K562 (cell line): ENCODE measurements at regions not wholly inside any gene's neighbourhood (a gene's known extent, or its start where the extent isn't known, plus 50 kb on each side); places are given as distances from the start of the nearest gene placed in this dataset.

ENCODE experiments used
- ATAC-seq: fragments of 200-7000 bp; cut with Tn5 transposase; 3 replicates; pipeline ENCODE4 v1.9.1; 2020; ENCODE audit warnings: moderate library complexity
- BruUV-seq: library from RNA; stranded (reverse); fragments of 400-500 nt; replicated peaks from 2 replicates; lab custom pipeline; 2021; lab: Mats Ljungman, UMichigan
- CTCF ChIA-PET: fragments of 300-600 bp; formaldehyde crosslinking; extraction: SDS; loops from one replicate; lab custom pipeline; 2021; ENCODE audit warnings: low intra/inter-chr PET ratio; lab: Yijun Ruan, JAX
- POLR2A ChIA-PET: fragments of 300-600, 350-650 bp; sonication (Branson Sonifier 250); formaldehyde crosslinking; extraction: SDS; loops from one replicate; lab custom pipeline; 2021; ENCODE audit warnings: antibody characterized with exemption, inconsistent platforms; lab: Yijun Ruan, JAX
- DNase-seq, 4 experiments: peaks; one replicate each; pipeline versions ENCODE4 v3.0.0 to v3.0.0-alpha.2; 2011 to 2018; ENCODE audit warnings: low spot score in 3 of 4, mixed read lengths in 3 of 4; ENCODE audit errors: extremely low read depth in 1 of 4
- FAIRE-seq: peaks from 2 replicates; lab custom pipeline; 2011; peaks lifted over from hg19 to GRCh38; lab: Jason Lieb, UNC
- H2AFZ ChIP-seq: 2 replicates; pipeline ENCODE4 v1.6.0; 2011; ENCODE audit warnings: low read depth, low read length, control low read depth, inconsistent platforms
- H3K27ac ChIP-seq: fragments of 200-600 bp; 3 replicates; pipeline ENCODE4 v1.8.0; 2011; ENCODE audit warnings: low read depth, mild to moderate bottlenecking, control low read depth, inconsistent platforms, low read length, moderate library complexity, mixed read lengths; ENCODE audit errors: extremely low read depth
- H3K27me3 ChIP-seq, 2 experiments: fragments of 300-600 bp in 1 of 2; 2 replicates in 1 of 2; 3 replicates in 1 of 2; pipeline versions ENCODE4 v1.6.0 to v1.8.0; 2011; ENCODE audit warnings: inconsistent platforms in 2 of 2, low read length in 2 of 2, mild to moderate bottlenecking in 1 of 2, mixed read lengths in 1 of 2, moderate library complexity in 1 of 2; ENCODE audit not compliant: control insufficient read depth in 2 of 2, insufficient read depth in 2 of 2
- H3K36me3 ChIP-seq: fragments of 300-600 bp; 3 replicates; pipeline ENCODE4 v1.8.0; 2011; ENCODE audit warnings: mild to moderate bottlenecking, low read length, inconsistent platforms; ENCODE audit not compliant: control insufficient read depth, insufficient read depth
- H3K4me1 ChIP-seq, 2 experiments: fragments of 200-600 bp in 1 of 2; replicated peaks in 1 of 2; 2 replicates in 1 of 2; 3 replicates in 1 of 2; pipeline versions ENCODE4 v1.5.1 to v1.8.0; 2011; ENCODE audit warnings: inconsistent platforms in 2 of 2, low read length in 2 of 2, mild to moderate bottlenecking in 1 of 2, mixed read lengths in 1 of 2, moderate library complexity in 1 of 2; ENCODE audit not compliant: control insufficient read depth in 2 of 2, insufficient read depth in 2 of 2
- H3K4me2 ChIP-seq: 2 replicates; pipeline ENCODE4 v1.6.1; 2011; ENCODE audit warnings: low read length, control low read depth, inconsistent platforms, mixed read lengths; ENCODE audit not compliant: insufficient read depth
- H3K4me3 ChIP-seq: fragments of 200-600 bp; sonication (generic), shearing (Covaris generic); 2 replicates; pipeline ENCODE4 v1.5.1; 2016; ENCODE audit warnings: control low read depth, inconsistent platforms
- H3K79me2 ChIP-seq: fragments of 200-600 bp; 3 replicates; pipeline ENCODE4 v1.8.0; 2011; ENCODE audit warnings: low read length, inconsistent platforms; ENCODE audit not compliant: control insufficient read depth, insufficient read depth
- H3K9ac ChIP-seq, 2 experiments: 2 replicates each; pipeline versions ENCODE4 v1.6.0 to v1.6.1; 2011; ENCODE audit warnings: low read depth in 2 of 2, low read length in 2 of 2, control low read depth in 1 of 2, inconsistent platforms in 1 of 2, mild to moderate bottlenecking in 1 of 2, mixed read lengths in 1 of 2; ENCODE audit not compliant: insufficient read depth in 1 of 2
- H3K9me1 ChIP-seq: one replicate; pipeline ENCODE4 v1.6.0; 2011; ENCODE audit warnings: inconsistent platforms, mild to moderate bottlenecking, low read length, moderate library complexity; ENCODE audit not compliant: control insufficient read depth, insufficient read depth
- H3K9me3 ChIP-seq: replicated peaks from 2 replicates; pipeline ENCODE4 v1.5.1; 2011; ENCODE audit warnings: low read depth, low read length, inconsistent platforms; ENCODE audit not compliant: control insufficient read depth, insufficient read depth
- H4K20me1 ChIP-seq: replicated peaks from 2 replicates; pipeline ENCODE4 v1.6.1; 2011; ENCODE audit warnings: low read length, inconsistent platforms, mixed read lengths; ENCODE audit not compliant: control insufficient read depth, insufficient read depth
- CUX1 ChIP-seq: fragments of 200-800 bp; sonication (Bioruptor generic); IDR thresholded peaks from 2 replicates; pipeline ENCODE4 v1.6.1; 2016; ENCODE audit warnings: missing genetic modification characterization, missing compliant biosample characterization
- ETS2 ChIP-seq: IDR thresholded peaks from 2 replicates; pipeline ENCODE4 v1.6.1; 2016; ENCODE audit warnings: borderline replicate concordance, missing genetic modification characterization, mild to moderate bottlenecking, moderate library complexity, missing compliant biosample characterization; ENCODE audit not compliant: poor library complexity, severe bottlenecking
- HNRNPL ChIP-seq: fragments of 200-400 bp; formaldehyde crosslinking; IDR thresholded peaks from 2 replicates; pipeline ENCODE4 v1.6.1; 2017; ENCODE audit warnings: low read depth, mild to moderate bottlenecking, low read length
- PHB ChIP-seq: fragments of 250-450 bp; sonication (Bioruptor Pico); IDR thresholded peaks from 2 replicates; pipeline ENCODE4 v1.5.0; 2021
- RERE ChIP-seq: sonication (generic); formaldehyde crosslinking; IDR thresholded peaks from 2 replicates; pipeline ENCODE4 v1.8.0; 2023; ENCODE audit warnings: missing genetic modification reagents, mild to moderate bottlenecking, borderline replicate concordance
- STAG1 ChIP-seq: sonication (generic); formaldehyde crosslinking; IDR thresholded peaks from 2 replicates; pipeline ENCODE4 v1.5.0; 2020; ENCODE audit warnings: missing genetic modification reagents, borderline replicate concordance
- ZFPM2 ChIP-seq: fragments of 250-450 bp; sonication (Bioruptor Pico); IDR thresholded peaks from 2 replicates; pipeline ENCODE4 v1.5.1; 2022; ENCODE audit warnings: mild to moderate bottlenecking
- ZNF239 ChIP-seq: fragments of 250-450 bp; sonication (Bioruptor Pico); IDR thresholded peaks from 2 replicates; pipeline ENCODE4 v1.4.0; 2020; ENCODE audit warnings: mild to moderate bottlenecking
- ZNF695 ChIP-seq: fragments of 450-650 bp; formaldehyde crosslinking; IDR thresholded peaks from 2 replicates; pipeline ENCODE4 v1.4.0; 2020; ENCODE audit warnings: mild to moderate bottlenecking, moderate library complexity
- WGBS: fragments of 100-300 bp; shearing (Covaris generic); methylation state at CpG from one replicate; pipeline ENCODE4 v1.1.6; 2016; ENCODE audit warnings: low coverage, mixed read lengths; ENCODE audit not compliant: insufficient coverage; ENCODE audit errors: missing lambda C conversion rate; 5-methylcytosine and 5-hydroxymethylcytosine counted together
- in situ Hi-C: fragments of 300-500 bp; cut with MboI; formaldehyde crosslinking; loops from 4 replicates; pipeline ENCODE4 v1.15.0; 2018; ENCODE audit warnings: inconsistent platforms, mixed read lengths
- intact Hi-C: fragments of 100-400 bp; cut with micrococcal nuclease; formaldehyde crosslinking; loops from 2 replicates; pipeline ENCODE4 v1.14.2; 2022

DNA sequence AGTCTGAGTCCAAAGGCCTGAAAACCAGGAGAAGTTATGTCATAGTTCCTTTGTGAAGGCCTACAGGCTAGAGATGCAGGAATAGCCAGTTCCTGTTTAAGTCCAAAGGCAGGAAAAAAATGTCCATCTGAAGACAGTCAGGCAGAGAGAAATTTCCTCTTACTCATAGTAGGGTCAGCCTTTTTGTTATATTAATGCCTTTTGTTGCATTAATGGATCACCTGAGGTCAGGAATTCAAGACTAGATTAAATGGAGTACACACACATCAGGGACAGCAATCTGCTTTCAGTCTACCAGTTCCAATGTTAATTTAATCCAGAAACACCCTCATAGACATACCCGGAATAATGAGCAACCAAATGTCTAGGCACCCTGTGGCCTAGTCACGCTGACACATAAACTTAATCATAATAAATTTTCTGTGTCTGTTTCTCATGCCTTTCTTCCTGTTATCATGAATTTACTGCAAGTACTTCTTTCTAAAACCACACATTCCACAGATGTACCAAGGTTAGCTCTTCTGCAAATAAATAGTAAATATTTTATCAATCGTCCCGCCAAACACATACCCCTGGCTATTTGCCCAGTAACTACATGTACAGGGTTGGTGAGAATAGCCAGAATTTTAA, 703.9 kb downstream of the EFNA5 start:
- Histone ChIP-seq H3K4me1 (no peaks in the 10 kb centered on the region), H2AFZ (no peak overlapping the region), H3K27me3 (no peaks in the 10 kb centered on the region), H3K4me3 (no peak overlapping the region), H3K9me1 (no peaks in the 10 kb centered on the region), H3K36me3 (no peaks in the 10 kb centered on the region), H4K20me1 (no peaks in the 10 kb centered on the region), H3K9ac (no peak overlapping the region), H3K79me2 (no peaks in the 10 kb centered on the region), H3K4me2 (no peak overlapping the region), H3K27ac (no peak overlapping the region), H3K9me3 (no peaks in the 10 kb centered on the region)
- intact Hi-C loops: no loop called here
- FAIRE-seq (no peak), ATAC-seq (no peak), DNase-seq (no peak)
- ChIA-PET POLR2A (no interaction called here), CTCF (no interaction called here)
- in situ Hi-C loops: no loop called here
- BruUV-seq: no TSS peak
- WGBS: 0% methylated on average over 4 of the region's 4 CpGs
- TF ChIP-seq CUX1 (no peak), ZFPM2 (CRISPR knock-in tag) (no peak), STAG1 (CRISPR knock-in tag) (no peak), HNRNPL (no peak), ZNF239 (CRISPR knock-in tag) (no peak), PHB (CRISPR knock-in tag) (no peak), RERE (no peak), ZNF695 (CRISPR knock-in tag) (no peak), ETS2 (tag) (no peak)
